Spleen (tissue), 7 donors: ENCODE measurements at regions not wholly inside any gene's neighbourhood (a gene's known extent, or its start where the extent isn't known, plus 50 kb on each side); places are given as distances from the start of the nearest gene placed in this dataset.

Source experiments
- CTCF ChIP-seq, 11 experiments: fragments of 200-600 bp in 7 of 11; fragments of 450-650 bp in 4 of 11; sonication (generic) in 4 of 11; IDR thresholded peaks in 8 of 11; conservative IDR thresholded peaks in 3 of 11; 1 replicate in 7 of 11; 2 replicates in 4 of 11; pipeline versions ENCODE4 v1.4.0 to v1.8.0; 2016 to 2021; ENCODE audit warnings: antibody characterized with exemption in 11 of 11, inconsistent platforms in 4 of 11, mild to moderate bottlenecking in 1 of 11
- POLR2A ChIP-seq, 3 donors: fragments of 450-650 bp; IDR thresholded peaks; one replicate each; pipeline ENCODE4 v1.5.1; 2017; ENCODE audit warnings: antibody characterized with exemption in 3 of 3, mild to moderate bottlenecking in 1 of 3
- POLR2AphosphoS5 ChIP-seq, 3 donors: sonication (generic); formaldehyde crosslinking; IDR thresholded peaks; one replicate each; pipeline ENCODE4 v1.5.1; 2017; ENCODE audit warnings: antibody characterized with exemption in 3 of 3
- donor health status: DM: no; HTN: no; CAD: no; lungs with moderate emphysema.
- donor health status: DM: no; HTN: no; CAD: no.
- donor health status: DM: no; HTN: no; CAD: no.

DNA sequence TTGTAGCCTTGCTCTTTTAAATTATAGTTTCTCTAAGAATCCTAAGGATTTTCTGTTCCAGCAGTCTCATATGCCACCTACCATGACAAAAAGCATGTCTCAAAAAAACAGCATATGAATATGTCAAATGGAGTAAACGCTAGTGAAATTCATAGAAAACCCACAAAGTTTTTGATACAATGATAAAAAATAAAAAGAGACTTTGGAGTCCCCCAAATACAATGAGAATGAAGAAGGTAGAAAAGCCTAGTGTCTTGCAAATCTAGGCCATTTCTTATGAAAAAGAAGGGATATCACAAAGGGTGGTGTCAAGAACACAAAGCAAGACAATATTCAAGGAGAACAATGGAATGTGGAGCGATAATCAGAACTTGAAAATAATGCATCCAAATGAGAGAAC, 668.5 kb downstream of the PLOD2 start:
- TF ChIP-seq POLR2AphosphoS5 (IDR thresholded peaks at IDR 0.05) (no peak), CTCF (IDR thresholded peaks at IDR 0.05 in 8 of 11, conservative IDR thresholded peaks at IDR 0.05 in 3 of 11) (no peak), POLR2A (IDR thresholded peaks at IDR 0.05) (no peak)
